GM19372 (cell line): ENCODE measurements at regions not wholly inside any gene's neighbourhood (a gene's known extent, or its start where the extent isn't known, plus 50 kb on each side); places are given as distances from the start of the nearest gene placed in this dataset.

Source experiments
- ATAC-seq: cut with Tn5 transposase; IDR thresholded peaks from one replicate; pipeline ENCODE4 v1.9.1; 2021; ENCODE audit warnings: mild to moderate bottlenecking, low read depth, moderate library complexity; ENCODE audit not compliant: unreplicated experiment

DNA sequence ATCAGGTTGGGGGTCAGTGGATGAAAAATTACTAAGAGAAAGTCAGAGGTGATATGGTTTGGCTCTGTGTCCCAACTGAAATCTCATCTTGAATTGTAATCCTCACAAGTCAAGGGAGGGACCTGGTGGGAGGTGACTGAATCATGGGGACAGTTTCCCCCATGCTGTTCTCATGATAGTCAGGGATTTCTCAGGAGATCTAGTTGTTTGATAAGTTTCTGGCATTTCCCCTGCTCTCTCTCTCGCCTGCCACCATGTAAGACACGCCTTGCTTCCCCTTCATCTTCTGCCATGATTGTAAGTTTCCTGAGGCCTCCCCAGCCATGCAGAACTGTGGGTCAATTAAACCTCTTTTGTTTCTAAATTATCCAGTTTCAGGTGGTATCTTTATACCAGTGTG lies 945.8 kb upstream of the CRIM1 start:
- ATAC-seq, result no peak

DNA sequence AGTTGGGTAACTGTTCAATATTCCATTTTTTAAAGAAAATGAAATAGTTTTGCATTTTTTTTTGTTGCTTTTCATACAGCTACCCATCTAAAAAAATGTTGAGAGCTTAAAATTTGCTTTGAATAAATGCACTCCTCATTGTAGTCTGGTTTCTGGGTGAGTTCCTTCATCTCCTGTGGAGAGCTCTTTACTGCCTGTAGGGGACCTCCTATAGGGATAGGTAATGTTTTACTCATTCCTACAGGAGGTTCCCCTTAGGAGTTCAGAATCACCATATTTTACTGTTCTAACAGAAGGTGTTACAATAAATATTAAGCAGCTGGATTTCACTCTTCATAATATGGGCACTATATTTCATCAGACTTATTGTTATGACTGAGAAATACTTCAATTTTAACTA lies 947.3 kb upstream of the CRIM1 start:
- no peak for ATAC-seq

DNA sequence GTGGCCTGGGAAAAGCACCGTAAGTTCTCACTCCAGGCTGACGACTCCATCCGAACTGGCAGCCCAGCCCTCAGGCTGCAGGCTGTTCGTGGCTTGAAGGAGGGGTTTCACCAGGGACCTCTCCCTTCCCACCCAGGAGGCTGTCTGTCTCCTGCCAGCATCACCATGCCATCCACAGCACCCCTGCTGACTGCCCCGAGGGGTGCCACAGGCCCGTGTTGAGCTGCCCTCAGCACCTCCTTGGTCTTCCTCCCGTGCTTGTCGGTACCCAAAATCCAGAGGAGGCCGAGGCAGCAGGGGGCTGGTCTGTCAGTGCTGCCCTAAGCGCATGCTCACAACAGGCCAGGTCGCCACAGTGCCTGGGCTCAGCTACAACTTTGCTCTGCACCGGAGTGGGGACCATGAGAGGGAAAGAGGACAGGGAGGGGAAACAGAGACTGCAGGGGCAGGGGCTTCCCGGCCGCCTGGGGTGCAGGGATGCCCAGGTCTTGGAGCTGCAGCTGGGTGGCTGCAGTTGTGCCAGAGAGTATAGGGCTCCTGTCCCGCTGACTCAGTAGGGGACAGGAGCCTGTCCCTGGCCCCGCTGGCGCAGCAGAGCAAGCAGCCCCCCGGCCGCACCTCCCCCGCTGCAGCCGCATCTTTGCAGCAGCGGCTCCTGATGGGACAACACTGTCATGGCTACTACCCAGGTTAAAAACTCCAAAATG lies 963.7 kb upstream of the CRIM1 start:
- no peak for ATAC-seq

DNA sequence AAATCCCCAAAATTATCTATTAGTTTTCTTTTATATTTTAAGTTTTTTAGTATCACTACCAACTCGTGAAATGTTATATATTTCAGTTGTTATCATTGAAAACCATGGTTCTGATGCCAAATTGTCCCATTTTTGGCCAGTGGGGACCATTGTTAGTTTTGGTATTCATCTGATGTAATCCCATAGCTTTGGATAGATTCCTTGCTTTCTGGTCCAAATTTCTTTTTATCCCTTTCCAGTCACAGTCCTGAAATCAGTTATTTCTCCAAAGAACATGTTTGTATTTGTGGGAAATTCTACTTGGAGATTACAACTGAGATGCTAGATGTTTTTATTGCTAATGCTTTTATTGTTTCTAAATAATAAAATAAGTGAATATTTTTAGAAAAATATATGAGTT lies 976.8 kb upstream of the CRIM1 start:
- ATAC-seq, result no peak

DNA sequence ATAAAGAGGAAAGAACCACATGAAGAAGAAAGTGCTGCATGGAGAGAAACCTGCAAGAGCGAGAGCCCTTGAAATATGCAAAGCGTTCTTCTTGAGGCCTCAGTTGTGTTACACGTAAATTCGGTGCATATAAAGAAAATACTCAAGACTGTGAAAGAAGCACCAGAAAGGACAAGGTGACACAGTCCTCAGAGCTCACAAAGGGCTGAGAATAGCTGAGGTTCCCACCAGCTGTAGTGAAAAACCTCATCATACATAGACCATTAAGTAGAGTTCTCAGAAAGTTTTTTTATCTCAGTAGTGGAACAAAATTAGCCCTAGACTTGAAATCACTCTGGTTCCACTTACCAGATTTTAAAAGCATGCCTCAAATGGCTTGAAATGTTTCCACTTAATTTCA lies 980.7 kb upstream of the CRIM1 start:
- ATAC-seq, result no peak

DNA sequence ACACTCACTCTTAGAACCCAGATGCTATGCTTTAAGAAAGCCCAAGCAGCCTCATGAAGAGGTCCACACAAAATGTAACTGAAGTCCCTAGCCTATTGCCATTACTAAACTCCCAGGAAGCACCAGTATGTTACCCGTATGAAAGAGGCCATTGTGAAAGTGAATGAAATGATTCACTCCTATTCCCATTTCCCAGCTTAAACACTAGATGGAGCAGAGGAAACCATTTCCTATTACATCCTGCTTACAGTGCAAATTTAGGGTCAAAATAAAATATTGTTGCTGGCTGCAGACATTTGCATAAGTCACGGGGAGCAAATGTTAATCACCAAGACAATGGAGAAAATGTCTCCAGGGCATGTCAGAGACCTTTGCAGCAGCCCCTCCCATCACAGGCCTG lies 989.7 kb upstream of the CRIM1 start:
- no peak for ATAC-seq

DNA sequence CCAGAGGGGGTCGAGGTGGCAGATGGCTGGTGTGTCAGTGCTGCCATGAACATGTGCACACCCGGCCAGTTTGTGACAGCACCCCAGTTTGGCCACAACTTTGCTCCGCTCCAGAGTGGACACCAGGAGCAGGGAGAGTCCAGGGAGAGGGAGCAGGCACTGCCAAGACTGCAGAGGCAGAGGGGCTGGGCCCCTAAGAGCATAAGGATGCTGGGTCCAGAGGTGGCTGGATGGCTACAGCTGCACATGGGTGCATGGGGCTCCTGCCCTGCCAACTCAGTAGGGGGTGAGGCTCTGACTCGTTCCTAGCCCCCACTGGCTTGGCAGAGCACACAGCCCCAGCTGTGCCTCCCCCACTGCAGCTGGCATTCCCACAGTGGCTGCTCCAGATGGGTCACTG lies 999.2 kb upstream of the CRIM1 start:
- ATAC-seq, result no peak

DNA sequence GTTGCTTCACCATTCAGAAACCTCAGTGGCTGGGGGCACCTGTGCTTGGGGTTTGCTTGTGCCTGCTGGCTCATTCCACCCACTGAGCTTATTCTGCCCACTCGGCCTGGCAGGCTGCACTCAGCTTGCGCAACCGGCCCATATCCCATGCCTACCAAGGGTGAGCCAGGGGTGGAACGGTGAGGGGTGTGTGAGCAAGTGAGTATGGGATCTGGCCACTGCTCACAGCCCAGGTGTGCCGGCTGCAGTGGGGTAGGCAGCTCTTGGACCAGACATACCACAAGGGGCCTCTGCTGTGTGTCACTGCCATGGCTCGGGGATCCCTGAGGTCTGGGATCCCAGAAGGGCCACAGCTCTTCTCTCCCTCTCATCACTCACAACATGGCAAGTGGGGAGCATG lies 1000.5 kb upstream of the CRIM1 start:
- no peak for ATAC-seq

DNA sequence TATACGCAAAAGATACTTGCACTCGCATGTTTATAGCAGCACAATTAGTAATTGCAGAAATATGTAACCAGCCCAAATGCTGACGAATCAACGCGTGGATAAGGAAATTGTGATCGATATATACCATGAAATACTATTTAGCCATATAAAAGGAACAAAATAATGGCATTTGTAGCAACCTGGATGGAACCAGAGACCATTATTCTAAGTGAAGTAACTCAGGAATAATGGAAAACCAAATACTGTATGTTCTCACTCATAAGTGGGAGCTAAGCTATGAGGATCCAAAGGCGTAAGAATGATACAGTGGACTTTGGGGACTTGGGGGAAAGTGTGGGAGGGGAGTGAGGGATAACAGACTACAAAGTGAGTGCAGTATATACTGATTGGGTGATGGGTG lies 1008.0 kb upstream of the CRIM1 start:
- no peak for ATAC-seq

DNA sequence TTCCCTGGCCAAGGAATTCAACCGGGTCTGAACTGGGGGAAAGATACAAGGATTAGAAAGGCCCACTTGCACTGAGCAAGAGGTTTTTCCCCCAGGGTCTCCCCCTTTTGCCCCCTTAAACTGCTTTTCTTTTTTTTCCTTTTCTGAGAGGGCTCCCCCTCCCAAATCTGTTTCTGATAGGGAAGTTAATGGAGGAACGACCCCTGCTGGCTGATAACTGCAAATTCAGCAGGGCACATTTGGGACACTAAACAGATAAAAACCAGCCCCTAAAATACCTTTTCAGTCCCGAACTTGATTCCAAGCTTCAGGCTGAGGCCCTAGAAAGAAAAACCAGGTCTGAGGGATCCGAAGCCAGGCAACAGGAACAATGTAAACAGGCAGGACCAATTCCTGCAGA lies 1012.4 kb upstream of the CRIM1 start:
- ATAC-seq, result no peak

DNA sequence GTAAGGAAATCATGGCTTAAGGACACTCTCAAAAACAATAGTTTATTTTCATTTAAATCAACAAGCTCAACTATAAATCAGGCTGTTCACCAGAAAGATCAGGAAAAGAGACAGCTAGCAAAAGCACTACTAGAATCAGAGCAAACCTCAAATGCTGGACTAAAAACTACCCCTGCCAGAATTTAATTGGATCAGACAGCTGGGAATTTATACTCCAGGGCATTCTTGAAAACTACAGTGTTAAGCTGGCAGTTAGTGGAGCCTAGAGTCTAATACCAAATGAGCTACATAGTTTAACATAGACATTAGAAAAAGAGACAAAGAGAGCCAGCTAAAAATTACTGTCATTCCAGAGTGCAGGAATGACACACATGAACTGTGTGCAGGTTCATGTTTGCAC lies 1016.4 kb upstream of the CRIM1 start:
- no peak for ATAC-seq

DNA sequence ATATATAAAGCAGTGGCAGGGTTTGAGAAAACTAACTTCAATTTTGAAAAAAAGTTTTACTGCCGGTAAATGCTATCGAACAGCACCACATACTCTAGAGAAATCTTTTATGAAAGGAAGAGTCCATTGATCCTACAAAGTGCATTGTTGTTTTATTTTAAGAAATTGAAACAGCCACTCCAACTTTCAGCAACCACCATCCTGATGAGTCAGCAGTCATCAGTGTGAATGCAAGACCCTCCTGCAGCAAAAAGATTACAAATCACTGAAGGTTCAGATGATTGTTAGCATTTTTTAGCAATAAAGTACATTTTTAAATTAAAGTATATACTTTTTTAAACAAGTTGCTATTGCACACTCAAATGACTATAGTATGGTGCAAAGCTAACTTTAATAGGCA lies 1017.7 kb upstream of the CRIM1 start:
- no peak for ATAC-seq

DNA sequence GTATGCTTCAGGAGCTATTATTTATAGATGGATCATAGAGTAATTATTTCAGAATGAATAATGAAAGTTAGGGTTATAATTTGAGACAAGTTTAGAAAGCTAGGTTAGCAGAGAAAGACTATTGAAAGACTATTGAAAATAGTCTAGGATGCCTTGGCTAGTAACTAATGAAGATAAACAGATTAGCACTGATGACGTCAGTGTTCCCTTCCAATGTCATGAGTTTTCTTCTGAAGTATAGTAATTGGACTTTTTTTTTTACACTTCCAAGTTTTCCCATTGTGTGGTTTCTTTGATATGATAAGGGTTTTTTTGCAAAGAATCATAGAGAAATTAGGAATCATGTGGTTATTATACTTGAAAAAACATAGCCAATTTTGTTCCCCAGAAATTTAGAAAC lies 1041.5 kb upstream of the CRIM1 start:
- ATAC-seq, result no peak

DNA sequence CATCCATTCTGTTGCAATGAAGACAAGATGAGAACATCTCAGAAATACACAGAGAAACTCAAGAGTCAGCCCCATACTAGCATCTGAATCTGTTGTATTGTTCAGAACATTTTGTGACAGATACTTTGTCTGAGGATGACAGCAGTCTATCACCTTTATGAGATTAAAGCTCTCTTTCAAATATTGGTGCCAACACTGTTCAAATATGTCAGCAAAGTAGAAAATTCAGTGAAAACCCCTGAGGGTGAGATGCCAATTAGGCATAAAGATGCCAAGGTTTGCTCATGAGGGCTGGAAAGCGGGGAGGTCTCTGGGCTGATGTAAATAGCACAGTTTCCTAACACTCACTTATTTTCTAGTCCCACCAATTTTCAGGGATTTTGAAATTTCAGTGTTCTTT lies 1054.2 kb upstream of the CRIM1 start:
- ATAC-seq, result no peak

DNA sequence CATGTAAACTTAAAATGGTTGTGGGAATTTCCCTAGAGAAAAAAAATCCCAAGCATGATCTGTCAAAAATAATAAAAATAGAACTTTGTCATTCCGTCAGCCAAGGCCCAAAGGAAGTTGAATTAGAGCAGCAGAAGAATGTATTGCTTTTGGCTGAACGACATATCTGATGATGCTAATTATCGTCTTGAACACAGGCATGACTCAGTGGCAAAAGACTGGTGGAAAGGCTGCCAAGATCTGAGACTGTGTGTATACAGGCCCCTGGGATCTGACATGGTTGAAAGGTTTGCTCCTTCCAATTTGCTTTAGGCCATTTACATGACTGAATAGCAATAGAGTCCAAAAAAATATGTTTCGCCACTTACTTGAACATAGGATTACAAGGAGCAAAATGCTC lies 1057.1 kb upstream of the CRIM1 start:
- no peak for ATAC-seq

DNA sequence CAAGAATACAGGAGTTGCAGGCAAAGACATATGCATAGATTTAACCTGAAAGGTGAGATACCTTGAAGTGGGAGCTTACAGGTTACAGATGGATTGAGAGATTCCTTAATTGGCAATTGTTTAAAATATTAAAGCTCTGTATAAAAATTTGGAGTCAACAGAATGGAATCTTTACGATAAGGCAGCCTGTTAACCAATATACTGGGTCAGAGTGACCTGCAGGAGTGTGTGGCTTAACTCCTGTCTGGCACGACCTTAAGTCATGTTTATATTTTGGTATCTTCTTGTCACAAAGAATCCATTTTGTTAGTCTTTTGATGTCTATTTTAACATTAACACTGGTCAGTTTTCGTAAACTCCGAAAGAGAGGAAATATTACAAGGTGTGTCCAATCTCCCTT lies 1058.2 kb upstream of the CRIM1 start:
- no peak for ATAC-seq

DNA sequence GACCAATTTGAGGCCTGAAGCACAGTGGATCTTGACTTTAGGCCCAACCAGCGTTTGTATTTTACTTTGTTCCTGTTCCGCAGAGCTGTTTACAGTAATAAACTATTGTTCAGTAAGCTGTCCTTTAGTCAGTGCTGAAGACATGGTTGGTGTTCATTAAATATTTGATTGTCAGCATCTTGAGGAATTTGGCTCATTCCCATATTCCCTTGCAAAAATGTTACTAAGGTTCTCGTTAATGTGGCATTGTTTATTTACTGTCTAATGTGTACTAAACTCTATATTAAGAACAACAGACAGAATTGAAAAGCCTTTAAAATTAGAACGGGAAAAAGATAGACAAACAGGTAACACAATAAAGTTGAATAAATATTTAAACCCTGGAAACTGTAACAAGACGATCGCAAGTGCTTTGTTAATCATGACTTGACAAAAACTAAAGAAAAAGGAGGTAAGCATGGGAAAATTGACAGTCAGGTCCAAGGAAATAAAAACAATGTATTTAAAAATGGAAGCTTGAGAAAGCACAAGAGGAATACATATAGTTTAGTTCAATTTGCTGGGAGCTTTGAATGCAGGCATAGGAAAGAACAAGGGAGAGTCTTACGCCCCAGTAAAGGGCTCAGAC lies 1060.8 kb upstream of the CRIM1 start:
- no peak for ATAC-seq

DNA sequence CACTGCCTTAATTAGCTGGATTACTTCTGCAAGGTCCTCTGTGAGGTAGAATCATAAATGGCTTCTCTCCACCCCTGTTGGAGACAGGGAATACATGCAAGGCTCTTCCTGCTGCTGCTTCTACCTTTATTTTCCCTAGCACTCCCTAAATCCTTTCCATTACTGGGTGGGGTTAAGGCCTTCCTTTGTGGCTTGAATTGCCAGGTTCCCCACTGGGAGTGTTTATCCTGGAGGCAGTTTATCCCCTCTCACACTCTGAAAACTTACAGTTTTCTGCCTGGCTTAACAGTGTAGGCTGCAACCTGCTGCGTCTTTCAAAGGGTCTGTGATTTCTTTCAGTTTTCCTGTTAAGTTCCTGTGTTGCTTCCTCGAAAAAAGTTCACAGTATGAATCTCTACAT lies 1062.3 kb upstream of the CRIM1 start:
- no peak for ATAC-seq

DNA sequence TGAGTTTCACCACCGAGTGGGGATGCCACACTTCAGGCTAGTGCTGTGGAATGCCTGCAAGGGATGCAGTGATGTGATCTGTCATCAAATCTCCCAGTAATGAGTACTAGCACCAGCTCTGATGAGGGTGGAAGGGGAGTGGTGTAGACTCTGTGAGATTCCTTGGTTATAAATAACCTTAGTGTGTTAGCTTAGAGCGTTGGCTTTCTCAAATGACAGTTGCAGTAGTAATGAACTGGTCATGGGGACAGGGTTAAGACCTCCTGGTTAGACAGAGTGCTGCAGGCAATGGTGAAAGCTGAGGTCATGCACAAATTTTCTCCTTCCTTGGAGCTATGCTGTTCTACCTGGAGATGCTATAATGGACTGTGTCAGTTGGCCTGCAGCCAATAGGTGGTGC lies 1063.4 kb upstream of the CRIM1 start:
- no peak for ATAC-seq

DNA sequence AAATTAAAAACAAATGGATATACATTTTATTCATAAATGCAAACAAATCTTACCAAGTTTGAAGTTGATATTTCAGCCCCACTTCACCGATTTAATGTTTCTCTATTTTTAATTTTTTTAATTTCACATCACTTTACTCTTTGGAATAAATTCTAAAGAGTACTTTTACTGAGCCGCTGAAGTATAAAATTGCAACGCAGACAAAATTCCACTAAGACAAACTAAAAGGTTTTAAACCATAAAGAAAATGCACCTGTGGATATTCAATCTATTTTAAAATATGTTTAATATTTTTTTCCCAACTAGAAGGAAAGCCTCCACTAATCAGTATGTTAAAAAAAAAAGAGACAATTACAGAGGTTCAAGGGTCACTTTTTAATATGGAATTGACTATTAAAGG lies 1073.9 kb upstream of the CRIM1 start:
- ATAC-seq, result no peak

DNA sequence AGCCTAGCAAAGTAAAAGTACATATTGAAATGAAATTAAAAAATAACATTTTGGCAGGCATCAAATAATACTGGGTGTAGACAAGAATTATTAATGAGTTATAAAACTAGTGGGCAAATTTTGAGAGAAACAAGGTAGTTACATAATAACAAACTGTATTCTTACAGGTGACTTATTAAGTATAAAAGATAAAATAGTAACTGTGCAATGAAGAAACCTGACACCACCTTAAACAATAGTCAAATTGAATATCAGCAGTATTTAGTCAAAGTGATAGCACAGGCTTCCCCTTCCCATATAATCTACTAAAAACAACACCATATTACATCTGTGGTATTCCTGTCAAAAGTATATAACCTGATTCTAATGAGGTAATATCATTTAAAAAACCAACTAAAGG lies 1099.8 kb upstream of the CRIM1 start:
- ATAC-seq, result no peak

DNA sequence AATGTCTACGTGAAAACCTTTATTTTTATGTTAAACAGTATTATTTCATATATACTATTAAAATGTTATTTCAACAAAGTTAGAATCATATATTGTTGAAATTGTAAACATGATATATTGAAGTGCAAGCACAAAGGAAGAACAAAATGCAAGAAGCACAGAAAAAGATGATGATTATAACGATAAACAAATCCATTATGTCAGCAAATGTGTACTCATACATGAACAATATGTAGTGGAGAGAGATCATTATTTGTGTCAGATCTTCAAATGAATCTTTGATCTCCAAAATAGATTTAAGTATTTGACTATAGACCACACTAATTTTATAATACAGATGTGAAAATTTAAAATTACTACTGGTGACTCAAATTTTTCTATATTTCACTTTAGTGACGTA lies 1104.4 kb upstream of the CRIM1 start:
- no peak for ATAC-seq

DNA sequence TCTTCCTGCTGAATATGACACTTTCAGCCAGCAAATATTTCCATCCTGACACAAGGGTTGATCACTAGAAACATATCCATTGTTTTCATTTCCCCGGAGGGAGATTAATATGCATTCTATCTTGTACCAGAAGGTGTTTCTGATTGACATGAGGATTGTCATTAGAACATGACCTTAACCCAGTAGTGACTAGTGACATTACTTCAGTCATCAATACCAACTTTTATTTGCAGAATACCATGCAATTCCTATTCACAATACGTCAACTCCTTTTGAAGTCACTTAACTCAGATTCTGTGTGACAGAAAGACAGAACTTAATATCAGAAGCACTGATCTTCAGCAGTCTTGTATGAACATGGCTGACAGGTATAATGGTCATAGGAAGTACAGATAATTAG lies 1108.9 kb upstream of the CRIM1 start:
- no peak for ATAC-seq
